CD4-positive, alpha-beta T cell treated with Interleukin-4 for 4 hours (primary cell): ENCODE measurements at regions not wholly inside any gene's neighbourhood (a gene's known extent, or its start where the extent isn't known, plus 50 kb on each side); places are given as distances from the start of the nearest gene placed in this dataset.

Experiments used
- DNase-seq: peaks from one replicate; pipeline ENCODE4 v3.0.0-alpha.2; 2020

GRCh38 chr1:59225594-59226316 is 71.1 kb upstream of the FGGY start:
- no peak for DNase-seq

GRCh38 chr1:59229138-59229537 is 67.8 kb upstream of the FGGY start:
- no peak for DNase-seq

- DNase-seq, result no peak
Observed at GRCh38 chr1:59230622-59231021, 66.3 kb upstream of the FGGY start.

GRCh38 chr1:59232216-59232615 is 64.7 kb upstream of the FGGY start:
- DNase-seq, result no peak

- DNase-seq, result no peak
Observed at GRCh38 chr1:59233444-59233843, 63.5 kb upstream of the FGGY start.

GRCh38 chr1:59236721-59237545 is 60.0 kb upstream of the FGGY start:
- no peak for DNase-seq

- no peak for DNase-seq
Observed at GRCh38 chr1:59237900-59238299, 59.0 kb upstream of the FGGY start.

- DNase-seq, result no peak
Observed at GRCh38 chr1:59238333-59238934, 58.5 kb upstream of the FGGY start.

GRCh38 chr1:59238993-59239392 is 57.9 kb upstream of the FGGY start:
- no peak for DNase-seq

GRCh38 chr1:59241909-59242308 is 55.0 kb upstream of the FGGY start:
- DNase-seq, result no peak

- no peak for DNase-seq
Observed at GRCh38 chr1:59242370-59242769, 54.5 kb upstream of the FGGY start.

GRCh38 chr1:59243550-59243949 is 53.3 kb upstream of the FGGY start:
- no peak for DNase-seq

GRCh38 chr1:59243978-59244377 is 52.9 kb upstream of the FGGY start:
- DNase-seq, result no peak

- no peak for DNase-seq
Observed at GRCh38 chr1:59244891-59245290, 52.0 kb upstream of the FGGY start.
